Myocyte (in vitro differentiated cells): ENCODE measurements at regions not wholly inside any gene's neighbourhood (a gene's known extent, or its start where the extent isn't known, plus 50 kb on each side); places are given as distances from the start of the nearest gene placed in this dataset.

ENCODE experiments used
- DNase-seq: peaks from one replicate; pipeline ENCODE4 v3.0.0-alpha.2; 2012; ENCODE audit warnings: low read depth

DNA sequence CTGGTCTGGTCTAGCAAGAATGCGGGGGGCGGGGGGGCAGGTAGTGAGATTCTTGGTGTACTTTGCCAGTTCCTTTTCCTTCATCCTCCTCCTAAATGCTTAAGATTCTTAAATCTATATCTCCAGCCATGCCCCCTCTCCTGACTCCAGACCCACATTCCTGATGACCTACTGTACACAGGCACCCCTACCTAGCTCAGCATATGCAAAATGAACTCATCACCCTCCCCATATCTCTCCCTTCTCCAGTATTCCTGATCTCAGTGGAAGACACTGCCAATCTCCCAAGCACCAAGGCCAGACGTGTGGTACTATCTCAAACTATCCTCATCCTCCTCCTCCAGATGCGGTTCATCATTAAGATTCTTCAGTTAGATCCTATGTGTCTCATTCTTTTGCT lies 215.8 kb downstream of the SPTSSA start:
- DNase-seq: no peak

DNA sequence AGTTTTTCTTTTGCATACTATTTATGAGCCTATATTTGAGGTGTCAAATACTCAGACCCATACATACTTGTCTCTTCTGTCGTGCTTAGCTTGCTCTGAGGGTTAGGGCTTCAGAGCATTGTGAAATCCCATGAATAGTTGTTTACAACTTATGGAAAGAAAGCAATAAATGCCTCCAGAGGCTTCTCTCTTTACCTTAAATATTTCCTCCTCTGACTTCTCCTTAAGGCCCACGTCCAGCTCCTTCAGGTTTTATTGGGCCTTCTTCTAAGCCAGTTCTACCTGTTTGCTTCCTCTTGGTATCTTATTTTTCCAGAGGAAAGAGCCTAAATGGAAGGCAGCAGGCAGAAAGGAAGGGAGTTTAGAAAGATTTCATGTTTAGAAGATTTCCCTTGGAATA lies 218.6 kb downstream of the SPTSSA start:
- no peak for DNase-seq

DNA sequence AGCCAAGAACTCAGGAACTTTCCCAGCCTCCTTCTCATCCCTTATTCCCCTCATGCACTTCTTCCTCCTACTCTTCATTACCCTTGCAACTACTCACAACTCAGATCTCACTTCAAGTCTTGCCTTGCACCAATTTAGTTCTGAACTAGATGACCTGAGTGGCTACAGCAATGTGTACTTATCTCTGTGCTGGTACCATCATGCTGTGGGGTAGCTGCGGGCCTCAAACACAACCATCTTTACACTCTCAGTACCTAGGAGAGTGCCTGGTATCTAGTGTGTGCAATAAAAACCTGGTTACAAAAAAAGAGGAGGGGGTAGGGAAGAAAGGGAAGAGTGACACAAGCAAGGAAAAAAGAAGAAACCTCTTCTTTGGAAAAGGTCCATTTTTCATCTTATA lies 219.0 kb downstream of the SPTSSA start:
- no peak for DNase-seq

DNA sequence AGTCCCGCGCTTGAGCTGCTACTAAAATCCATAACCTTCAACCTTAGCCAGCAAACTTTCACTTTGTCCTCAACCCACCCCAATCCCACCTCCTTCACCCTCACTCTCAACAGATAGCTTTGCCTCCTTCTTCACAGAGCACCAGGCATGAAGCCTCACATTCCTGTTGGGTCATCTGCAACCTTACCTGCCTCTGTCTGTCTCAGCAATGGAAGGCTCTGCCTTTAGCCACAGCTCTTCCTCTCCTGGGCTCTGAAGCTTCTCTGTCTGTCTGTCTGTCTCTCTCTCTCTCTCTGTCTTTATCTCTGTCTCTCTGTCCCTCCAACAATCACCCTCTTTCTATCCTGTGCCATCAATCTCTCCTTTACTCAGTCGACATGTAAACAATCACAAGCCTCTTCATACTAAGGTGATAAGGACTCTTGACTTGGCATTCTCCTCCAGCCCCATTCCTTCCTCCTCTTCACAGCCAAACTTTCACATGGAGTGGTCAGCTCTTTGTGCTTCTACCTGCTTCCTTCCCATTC lies 220.8 kb downstream of the SPTSSA start:
- DNase-seq: no peak

DNA sequence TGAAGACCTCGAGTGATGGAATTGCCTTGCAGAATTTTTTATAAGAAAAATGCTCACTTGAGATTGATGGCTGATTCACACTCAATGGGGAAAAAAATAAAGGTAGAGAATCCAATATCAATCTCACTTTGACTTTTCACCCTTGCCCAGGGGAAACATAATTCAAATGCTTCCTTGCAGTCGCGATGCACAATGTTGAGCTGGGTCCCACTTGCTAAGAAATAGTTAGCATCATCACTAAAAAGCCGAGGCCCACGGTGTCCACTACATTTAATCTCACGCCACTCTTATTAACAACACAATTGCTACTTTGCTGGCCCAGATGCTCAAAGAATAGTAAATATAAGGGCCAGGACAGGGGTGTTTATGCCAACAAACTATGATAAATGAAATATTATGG lies 223.4 kb downstream of the SPTSSA start:
- no peak for DNase-seq

DNA sequence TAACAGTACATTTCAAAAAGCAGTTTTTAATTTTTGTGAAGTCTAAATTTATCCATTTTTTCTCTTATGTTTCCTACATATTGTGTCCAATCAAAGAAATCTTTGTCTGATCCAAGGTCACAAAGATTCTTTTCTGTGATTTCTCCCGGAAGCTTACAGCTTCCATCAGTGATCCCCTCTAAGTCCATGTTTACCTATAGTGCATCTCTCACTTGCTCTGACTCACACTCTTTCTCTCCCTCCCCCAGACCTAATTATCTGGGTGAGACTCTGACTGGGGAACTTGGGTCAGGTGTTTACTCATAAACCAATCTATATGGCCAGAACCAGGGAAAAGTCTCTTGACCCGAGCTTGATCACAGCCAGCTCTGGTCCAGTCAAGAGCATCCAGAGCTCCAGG lies 224.4 kb downstream of the SPTSSA start:
- no peak for DNase-seq

DNA sequence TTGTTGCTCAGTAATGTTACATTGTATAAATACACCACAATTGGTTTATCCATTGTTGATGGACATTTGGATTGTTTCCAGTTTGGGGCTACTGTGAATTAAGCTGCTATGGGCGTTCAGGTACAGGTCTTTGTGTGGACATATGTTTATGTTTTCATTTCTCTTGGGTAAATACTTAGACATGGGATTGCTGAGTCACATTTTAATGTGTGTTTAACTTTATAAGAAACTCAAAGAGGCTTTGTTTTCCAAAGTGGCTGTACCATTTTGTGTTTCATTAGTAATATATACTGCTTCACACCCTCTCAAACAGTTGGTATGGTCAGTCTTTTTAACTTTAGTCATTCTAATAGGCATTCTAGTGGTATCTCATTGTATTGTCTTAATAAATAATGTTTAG lies 225.0 kb downstream of the SPTSSA start:
- DNase-seq: no peak

DNA sequence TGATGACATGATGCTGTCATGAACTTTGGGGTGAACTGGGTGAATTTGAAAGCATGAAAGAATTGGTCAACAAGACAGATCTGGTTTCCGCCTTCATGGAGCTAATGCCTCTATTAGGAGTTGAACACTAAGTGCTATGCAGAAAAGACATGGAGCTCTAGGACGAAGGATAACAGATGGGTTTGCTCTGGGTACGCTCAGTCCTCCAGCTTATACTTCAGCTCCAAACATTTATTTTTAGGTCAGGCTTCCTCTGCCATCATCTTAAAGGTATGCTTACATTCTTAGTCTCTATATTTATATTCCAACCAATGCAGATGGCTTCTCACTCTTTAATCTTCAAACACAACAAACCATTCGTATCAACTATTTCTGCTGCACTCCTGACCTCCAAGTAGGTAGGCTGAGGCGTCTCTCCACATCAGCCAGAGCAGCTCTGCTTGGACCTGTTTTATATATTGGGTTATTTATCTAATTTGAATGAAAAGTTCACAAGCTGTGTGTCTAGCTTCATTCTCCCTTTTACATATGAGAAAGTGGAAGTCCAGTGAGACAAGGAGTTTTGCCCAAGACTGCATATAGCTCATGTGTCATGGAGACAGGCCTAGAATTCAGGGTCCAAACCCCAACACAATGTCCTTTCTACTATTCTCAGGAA lies 226.3 kb downstream of the SPTSSA start:
- DNase-seq: no peak

DNA sequence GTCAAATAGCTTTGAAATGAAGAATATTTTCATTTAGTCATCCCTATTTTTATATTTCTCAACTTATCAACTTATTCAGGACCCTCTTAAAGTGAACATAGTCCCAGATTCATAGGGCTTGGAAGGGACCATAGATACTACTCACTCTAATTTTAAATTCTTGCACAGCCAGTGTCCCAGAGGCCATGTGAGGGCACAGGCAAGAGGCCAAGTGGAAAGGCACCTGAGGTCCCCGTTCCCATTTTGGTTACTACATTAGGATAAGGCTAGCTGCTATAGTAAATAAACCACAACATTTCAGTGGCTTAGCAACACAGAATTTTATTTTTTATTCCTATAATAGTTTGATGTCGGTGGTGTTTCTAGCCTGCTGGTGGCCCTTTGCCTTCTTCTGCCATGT lies 227.8 kb downstream of the SPTSSA start:
- peak; percentile 43 for DNase-seq

DNA sequence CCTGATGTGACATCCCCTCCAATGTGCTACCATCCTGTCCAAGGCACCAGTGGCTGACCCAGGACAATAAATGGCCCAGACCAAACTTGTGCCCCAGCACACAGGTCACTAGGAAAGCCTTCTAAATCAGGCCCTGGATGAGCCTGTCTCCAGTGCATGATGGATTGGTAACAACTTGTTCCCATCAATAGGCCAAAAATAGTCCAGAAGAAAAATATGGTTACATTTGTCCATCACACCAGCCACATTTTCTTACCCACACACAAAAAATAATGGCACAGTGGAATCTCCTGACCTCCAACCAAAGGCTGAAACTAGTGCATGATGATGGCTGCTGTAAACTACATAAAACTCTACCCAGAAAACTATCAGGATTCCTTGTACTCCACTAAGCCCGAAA lies 228.4 kb downstream of the SPTSSA start:
- DNase-seq: peak; percentile 64

DNA sequence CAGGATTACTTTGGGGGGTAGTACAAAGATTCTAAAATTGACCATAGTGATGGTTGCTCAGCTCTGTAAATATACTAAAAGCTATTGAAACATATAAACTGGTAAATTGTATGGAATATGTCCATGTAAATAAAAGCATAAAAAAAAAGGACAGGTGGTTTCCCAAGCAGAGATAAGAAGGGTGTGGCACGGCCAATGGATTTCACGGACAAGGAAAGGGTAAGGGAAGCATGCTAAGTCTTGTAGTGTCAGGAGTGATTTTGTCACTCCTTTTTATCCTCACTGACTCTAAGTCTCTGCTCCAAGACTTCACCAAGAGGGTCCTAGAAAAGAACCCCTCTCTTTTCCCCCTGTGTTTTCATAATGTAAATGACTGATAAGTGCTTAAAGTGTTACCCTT lies 229.2 kb downstream of the SPTSSA start:
- no peak for DNase-seq

DNA sequence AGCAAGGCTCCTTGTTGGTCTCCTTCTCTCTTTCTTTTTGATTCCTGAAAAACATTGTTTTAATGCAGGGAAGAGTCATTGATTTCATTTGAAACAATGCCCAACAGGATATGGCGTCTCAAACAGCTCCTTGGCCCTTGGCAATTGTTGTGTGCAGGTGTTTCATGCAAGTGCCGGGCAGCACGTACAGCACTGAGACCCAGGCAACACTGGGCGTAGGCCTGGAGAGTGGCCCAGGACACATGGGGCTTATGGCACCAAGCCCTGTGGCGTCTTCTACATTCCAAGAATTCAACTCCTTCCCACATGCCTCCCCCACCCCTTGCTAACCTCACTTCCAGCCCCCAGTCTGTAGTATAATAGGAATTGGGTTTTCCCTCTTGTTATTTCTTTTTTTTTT lies 230.4 kb downstream of the SPTSSA start:
- DNase-seq: peak; percentile 50

DNA sequence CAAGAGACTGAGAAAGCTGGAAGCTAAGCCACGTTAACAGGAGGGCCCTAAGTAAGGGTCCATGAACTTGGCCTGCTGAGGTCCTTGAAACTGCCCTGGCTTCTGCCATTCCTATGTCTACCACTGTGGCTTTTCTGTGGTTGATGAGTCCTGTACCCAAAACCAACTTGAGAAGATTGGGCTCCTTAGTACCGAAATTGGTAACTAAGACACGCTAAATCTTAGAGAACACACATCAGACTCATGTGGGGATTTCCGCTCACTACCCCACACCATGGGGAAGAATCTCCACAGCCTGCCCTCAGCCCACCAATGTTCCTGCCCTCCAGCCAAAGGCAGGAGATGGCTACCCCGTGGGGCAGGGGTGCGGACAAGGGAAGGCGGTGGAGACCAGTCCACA lies 232.9 kb downstream of the SPTSSA start:
- peak; percentile 30 for DNase-seq

DNA sequence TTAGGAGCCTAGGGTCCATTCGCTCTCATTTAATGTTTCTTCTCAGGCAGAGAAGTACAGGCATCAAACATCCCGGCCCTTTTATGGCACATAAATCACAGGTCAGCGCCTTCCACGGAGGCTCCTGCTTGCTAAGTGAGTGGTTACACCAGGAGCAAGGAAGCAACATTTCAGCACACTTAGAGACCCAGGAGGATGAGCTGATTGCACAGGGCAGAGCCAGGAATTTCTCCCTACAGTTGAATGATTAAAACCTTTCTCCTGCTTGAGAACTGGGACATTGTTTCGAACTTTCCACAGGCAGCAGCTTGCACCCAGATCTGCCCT lies 233.4 kb downstream of the SPTSSA start:
- DNase-seq: no peak

DNA sequence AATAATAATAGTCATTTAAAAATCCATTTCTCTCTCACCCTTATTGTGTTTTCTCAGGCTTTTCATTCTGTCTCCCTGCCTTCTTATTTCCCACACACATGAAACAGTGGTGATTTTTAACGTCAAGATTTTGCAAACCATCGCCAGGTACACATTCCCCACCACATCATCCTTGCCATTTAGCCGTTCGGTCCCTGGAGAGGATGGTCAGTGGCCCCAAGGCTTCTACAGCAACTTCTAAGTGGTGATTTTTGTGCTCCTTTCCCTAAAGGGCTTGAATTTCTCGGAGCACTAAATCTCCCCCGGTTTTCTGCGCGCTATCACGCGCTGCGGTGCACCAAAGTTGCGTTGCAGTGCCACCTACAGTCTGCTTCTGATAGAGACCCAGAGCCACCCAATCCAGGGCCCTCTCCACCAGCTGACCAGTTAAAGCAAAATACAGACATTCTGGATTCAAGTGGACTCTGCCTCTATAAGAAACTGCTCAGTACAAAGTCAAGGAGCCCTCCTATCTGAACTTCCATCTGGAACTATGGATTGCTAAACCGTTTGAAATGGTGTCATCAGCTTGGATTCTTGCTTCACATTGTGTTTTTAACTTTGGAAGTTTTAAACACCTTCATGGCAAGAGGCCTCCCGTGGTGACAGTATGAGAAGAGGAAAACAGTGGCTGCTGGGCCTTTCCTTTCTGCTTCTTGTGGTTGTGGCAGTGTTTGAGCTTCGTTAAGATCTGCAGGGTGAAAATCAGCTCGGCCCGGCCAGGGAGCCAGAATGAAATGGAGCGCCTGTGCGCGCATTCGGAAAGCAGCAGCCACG lies 234.0 kb downstream of the SPTSSA start:
- DNase-seq: peak; percentile 72

DNA sequence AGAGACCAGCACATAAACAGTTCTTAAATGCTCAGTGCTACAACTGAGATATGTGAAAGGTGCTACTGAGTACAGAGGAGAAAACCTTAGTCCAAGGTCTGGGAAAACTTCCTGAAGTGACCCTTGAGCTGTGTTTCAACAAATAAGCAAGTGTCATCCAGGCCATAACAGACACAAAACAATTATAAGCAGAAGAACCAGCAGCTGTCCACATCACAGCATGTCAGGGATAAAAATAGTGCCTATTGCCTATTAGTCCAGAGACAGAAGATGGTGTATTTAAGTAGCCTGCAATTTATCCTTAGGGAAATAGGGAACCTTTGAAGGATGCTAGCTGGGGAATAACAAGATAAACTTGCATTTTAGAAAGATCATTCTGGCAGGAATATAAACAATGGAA lies 237.8 kb downstream of the SPTSSA start:
- peak; percentile 62 for DNase-seq

DNA sequence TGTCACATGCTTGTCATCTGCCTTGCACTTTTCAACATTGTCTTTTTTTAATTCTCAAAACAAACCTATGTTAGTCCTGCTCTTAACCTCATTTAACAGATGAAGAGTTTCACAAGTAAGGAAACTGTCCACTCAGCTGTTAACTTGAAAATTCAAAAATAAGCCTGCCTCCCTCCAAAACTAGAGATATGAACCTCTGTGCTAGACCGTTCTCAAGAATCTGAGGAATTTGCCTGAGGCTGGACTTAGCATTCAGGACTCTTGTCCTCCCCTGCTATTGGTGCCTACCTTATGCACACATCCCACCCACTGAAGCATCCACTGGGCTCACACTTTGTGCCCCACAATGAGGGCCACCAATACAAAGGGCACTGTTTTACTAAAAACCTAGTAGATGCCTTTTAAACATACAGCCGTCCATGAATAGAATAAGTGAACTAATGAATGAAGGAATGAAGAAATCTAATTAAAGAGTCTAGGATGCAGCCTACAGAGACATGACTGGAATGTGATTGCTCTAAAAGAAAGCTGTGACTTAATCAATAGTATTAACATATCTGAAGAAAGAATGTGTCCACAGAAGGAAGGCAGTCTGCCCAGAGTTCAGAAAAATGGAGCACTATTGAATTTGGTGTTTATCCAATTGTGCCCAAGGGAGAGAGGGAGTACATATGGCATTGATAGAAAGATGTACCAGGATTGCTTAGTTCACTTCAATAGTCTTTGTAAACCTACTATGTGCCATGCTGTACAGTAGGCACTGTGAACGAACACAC lies 238.5 kb downstream of the SPTSSA start:
- no peak for DNase-seq

DNA sequence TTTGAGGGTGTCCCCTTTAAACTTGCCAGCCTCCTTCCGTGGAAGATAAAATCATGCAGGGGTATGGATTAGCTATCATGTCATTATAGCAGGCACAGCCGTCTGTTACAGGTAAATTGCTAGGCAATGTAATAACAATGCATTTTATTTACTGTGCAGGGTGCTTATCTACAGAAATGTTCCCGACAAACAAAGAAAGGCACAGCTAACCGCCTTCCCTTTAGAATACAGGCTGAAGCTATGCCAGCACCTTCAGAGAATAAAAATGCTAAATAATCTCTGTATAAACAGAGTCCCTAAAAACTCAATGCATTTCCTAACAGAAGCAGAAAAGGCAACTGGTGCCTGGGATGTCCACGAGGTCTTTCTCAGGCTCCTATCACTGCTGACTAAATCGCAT lies 239.2 kb downstream of the SPTSSA start:
- DNase-seq: no peak

DNA sequence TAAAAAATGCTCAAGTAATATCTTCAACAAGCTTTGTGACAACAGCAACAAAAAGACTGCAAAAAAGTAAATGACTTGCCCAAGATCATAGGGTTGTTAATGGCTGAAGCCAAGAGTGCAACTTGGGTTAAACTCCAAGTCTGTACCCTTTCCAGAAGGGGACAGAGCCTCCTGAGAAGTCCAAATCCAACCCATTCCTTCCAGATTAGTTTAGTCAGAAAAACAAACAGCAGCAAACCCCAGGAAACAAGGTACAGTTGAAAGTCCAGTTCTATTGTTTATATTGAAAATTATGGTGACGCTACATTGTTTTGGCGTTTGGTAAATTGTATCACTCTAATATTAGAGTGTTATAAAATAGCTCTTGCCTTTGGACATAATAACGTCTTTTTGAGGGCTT lies 239.9 kb downstream of the SPTSSA start:
- DNase-seq: no peak

DNA sequence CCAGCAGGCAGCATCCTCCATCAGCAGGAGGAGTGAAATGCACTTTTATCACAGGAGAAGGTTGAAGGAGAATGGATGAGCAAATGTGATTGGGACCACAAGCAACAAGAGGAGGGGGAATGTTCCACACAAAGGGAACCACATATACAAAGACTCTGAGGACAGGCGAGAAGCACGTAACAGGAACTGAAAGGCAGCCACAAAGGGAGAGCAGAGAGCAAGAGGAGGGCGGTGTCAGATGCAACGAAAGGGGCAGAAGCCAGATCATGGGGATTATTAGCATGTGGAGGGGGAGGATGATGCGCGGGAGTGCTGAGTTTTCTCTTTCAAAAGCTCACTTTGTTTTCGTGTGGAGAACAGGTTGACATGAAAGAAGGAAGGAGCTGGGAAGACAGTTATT lies 241.1 kb downstream of the SPTSSA start:
- DNase-seq: no peak

DNA sequence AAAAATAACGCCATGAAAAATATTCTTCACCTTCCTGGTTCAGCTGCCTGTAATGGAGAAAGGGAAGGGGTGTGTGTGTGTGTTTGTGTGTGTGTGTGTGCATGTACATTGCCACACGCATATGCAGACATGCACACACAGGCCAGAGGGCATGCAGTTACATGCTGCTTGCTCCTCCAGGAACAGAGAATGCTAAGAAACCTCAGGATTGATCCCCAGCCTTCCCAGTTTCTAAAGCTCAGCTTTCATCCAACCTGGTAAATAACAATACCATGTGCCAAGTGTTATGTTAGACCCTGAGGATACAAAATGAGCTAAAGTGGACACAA lies 241.7 kb downstream of the SPTSSA start:
- DNase-seq: no peak

DNA sequence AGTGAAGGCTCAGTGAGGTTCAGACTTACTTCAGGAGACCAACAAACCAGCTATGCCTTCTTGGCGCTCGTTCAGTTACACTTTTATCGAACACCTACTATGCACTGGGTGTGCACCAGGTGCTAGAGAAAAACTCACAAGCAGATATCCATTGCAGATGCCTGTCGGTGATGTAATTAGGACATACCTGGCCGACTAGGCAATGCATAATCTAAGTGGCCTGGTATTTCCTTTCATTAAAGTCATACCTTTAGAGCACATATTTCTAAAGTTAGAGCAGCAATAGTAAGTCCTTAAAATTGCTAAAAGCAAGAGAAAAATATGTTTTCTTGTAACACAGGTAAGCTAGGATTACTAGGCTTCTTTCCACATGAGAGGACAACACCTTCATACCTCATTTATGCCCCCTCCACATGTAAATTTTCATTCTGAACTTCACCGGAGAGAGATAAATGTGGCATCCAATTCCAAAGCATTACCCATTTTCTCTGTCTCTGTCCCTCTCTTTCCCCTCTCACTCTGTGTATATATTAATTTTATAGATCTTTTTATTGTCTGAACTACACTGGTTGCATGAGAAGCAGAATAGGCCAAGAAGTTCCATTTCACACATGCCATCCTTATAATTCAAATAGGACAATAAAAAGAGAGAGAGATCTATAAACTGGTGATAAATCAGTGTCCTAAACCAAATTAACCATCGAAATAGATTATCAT lies 242.2 kb downstream of the SPTSSA start:
- no peak for DNase-seq
